HepG2 (cell line): ENCODE measurements at regions not wholly inside any gene's neighbourhood (a gene's known extent, or its start where the extent isn't known, plus 50 kb on each side); places are given as distances from the start of the nearest gene placed in this dataset.
"Not testable (repeated sequence)": the region's sequence is repeated elsewhere in the genome, so short reads cannot be mapped to it uniquely, and the experiment has no call there.

Experiments
- ATAC-seq: fragments of 200-7000 bp; cut with Tn5 transposase; 3 replicates; pipeline ENCODE4 v1.9.1; 2020; ENCODE audit warnings: mild to moderate bottlenecking, moderate library complexity
- BruUV-seq: library from RNA; stranded (reverse); fragments of 400-500 nt; replicated peaks from 2 replicates; lab custom pipeline; 2021; lab: Mats Ljungman, UMichigan
- CTCF ChIA-PET: fragments of 300-600 bp; formaldehyde crosslinking; extraction: SDS; loops from one replicate; lab custom pipeline; 2021; ENCODE audit warnings: low total read pairs, inconsistent platforms, low intra/inter-chr PET ratio; lab: Yijun Ruan, JAX
- POLR2A ChIA-PET: fragments of 350-600 bp; sonication (Branson Sonifier 250); formaldehyde crosslinking; loops from one replicate; lab custom pipeline; 2020; ENCODE audit warnings: antibody characterized with exemption, inconsistent platforms; lab: Yijun Ruan, JAX
- DNase-seq: peaks from one replicate; pipeline ENCODE4 v3.0.0-alpha.2; 2015; ENCODE audit warnings: low spot score
- FAIRE-seq: peaks from 3 replicates; lab custom pipeline; 2011; peaks lifted over from hg19 to GRCh38; lab: Jason Lieb, UNC
- H2AFZ ChIP-seq: one replicate; pipeline ENCODE4 v1.6.1; 2011; ENCODE audit warnings: low read length, inconsistent platforms
- H3K27ac ChIP-seq: fragments of 300-600 bp; 3 replicates; pipeline ENCODE4 v1.8.0; 2011; ENCODE audit warnings: mixed run types, mild to moderate bottlenecking, mixed read lengths, low read length, inconsistent platforms; ENCODE audit not compliant: insufficient read depth; ENCODE audit errors: extremely low read length
- H3K27me3 ChIP-seq, 2 experiments: fragments of 200-600 bp in 1 of 2; 2 replicates in 1 of 2; 3 replicates in 1 of 2; pipeline versions ENCODE4 v1.6.0 to v1.8.0; 2011; ENCODE audit warnings: low read length in 2 of 2, mild to moderate bottlenecking in 2 of 2, moderate library complexity in 2 of 2, inconsistent platforms in 1 of 2; ENCODE audit not compliant: insufficient read depth in 2 of 2, control insufficient read depth in 1 of 2
- H3K36me3 ChIP-seq, 2 experiments: fragments of 200-600 bp in 1 of 2; replicated peaks in 1 of 2; 2 replicates in 1 of 2; 3 replicates in 1 of 2; pipeline versions ENCODE4 v1.5.1 to v1.8.0; 2011; ENCODE audit warnings: low read length in 2 of 2, inconsistent platforms in 1 of 2; ENCODE audit not compliant: insufficient read depth in 2 of 2, control insufficient read depth in 1 of 2
- H3K4me1 ChIP-seq: 2 replicates; pipeline ENCODE4 v1.5.1; 2012; ENCODE audit warnings: low read length, inconsistent platforms; ENCODE audit not compliant: insufficient read depth
- H3K4me2 ChIP-seq: 2 replicates; pipeline ENCODE4 v1.6.0; 2011; ENCODE audit warnings: low read depth, low read length, inconsistent platforms
- H3K4me3 ChIP-seq, 3 experiments: fragments of 200-600 bp in 1 of 3; sonication (generic), shearing (Covaris generic) in 1 of 3; replicated peaks in 1 of 3; 2 replicates each; pipeline ENCODE4 v1.5.1; 2011 to 2016; ENCODE audit warnings: low read length in 3 of 3, inconsistent platforms in 2 of 3, low read depth in 2 of 3, mild to moderate bottlenecking in 2 of 3, control low read depth in 1 of 3, mixed read lengths in 1 of 3; ENCODE audit not compliant: insufficient read depth in 1 of 3
- H3K79me2 ChIP-seq: one replicate; pipeline ENCODE4 v1.6.1; 2011; ENCODE audit warnings: low read length, inconsistent platforms; ENCODE audit not compliant: insufficient read depth
- H3K9ac ChIP-seq: 2 replicates; pipeline ENCODE4 v1.6.0; 2011; ENCODE audit warnings: mild to moderate bottlenecking, low read depth, low read length, inconsistent platforms; ENCODE audit not compliant: insufficient read depth
- H3K9me3 ChIP-seq: 2 replicates; pipeline ENCODE4 v1.5.1; 2012; ENCODE audit warnings: mild to moderate bottlenecking, low read length
- H4K20me1 ChIP-seq: 2 replicates; pipeline ENCODE4 v1.6.0; 2011; ENCODE audit warnings: inconsistent platforms, mild to moderate bottlenecking, low read length, moderate library complexity; ENCODE audit not compliant: insufficient read depth
- DR1 ChIP-seq: sonication (generic); formaldehyde crosslinking; IDR thresholded peaks from 2 replicates; pipeline ENCODE4 v1.8.0; 2021; ENCODE audit warnings: mild to moderate bottlenecking, missing genetic modification reagents, inconsistent platforms
- FIP1L1 ChIP-seq: fragments of 200-400 bp; formaldehyde crosslinking; IDR thresholded peaks from 2 replicates; pipeline ENCODE4 v1.6.1; 2018; ENCODE audit warnings: low read depth, mild to moderate bottlenecking, low read length, moderate library complexity, borderline replicate concordance; ENCODE audit not compliant: insufficient read depth
- FOSL1 ChIP-seq: sonication (generic); formaldehyde crosslinking; IDR thresholded peaks from 2 replicates; pipeline ENCODE4 v1.9.0; 2021; ENCODE audit warnings: missing genetic modification reagents, borderline replicate concordance
- HNF4A ChIP-seq: sonication (generic); formaldehyde crosslinking; IDR thresholded peaks from 2 replicates; pipeline ENCODE4 v1.4.0; 2020; ENCODE audit warnings: missing genetic modification reagents
- U2AF2 ChIP-seq: fragments of 200-400 bp; formaldehyde crosslinking; IDR thresholded peaks from 2 replicates; pipeline ENCODE4 v1.6.1; 2017; ENCODE audit warnings: low read depth, mild to moderate bottlenecking, low read length
- ZNF577 ChIP-seq: sonication (generic); formaldehyde crosslinking; IDR thresholded peaks from 2 replicates; pipeline ENCODE4 v1.4.0; 2020; ENCODE audit warnings: mild to moderate bottlenecking, low read depth, missing genetic modification reagents, borderline replicate concordance
- ZNF607 ChIP-seq: sonication (generic); formaldehyde crosslinking; IDR thresholded peaks from 2 replicates; pipeline ENCODE4 v1.5.1; 2020; ENCODE audit warnings: missing genetic modification reagents, mild to moderate bottlenecking, borderline replicate concordance
- WGBS: methylation state at CpG from one replicate; pipeline ENCODE4 v1.1.6; 2017; ENCODE audit warnings: low lambda C conversion rate; 5-methylcytosine and 5-hydroxymethylcytosine counted together
- in situ Hi-C: cut with HindIII; loops from 2 replicates; pipeline ENCODE4 v1.10.0; 2017; ENCODE audit warnings: low pct_unique_long_range_greater_than_20kb; ENCODE audit not compliant: extremely low pct_ligation_motif_present
- intact Hi-C: fragments of 100-400 bp; cut with micrococcal nuclease; formaldehyde crosslinking; loops from one replicate; pipeline ENCODE4 v1.10.0; 2022; ENCODE audit not compliant: unreplicated experiment
- TF ChIP-seq, protein P1 (sequence below): sonication (generic); formaldehyde crosslinking; IDR thresholded peaks from 2 replicates; pipeline ENCODE4 v1.4.0; 2020; ENCODE audit warnings: missing genetic modification reagents, borderline replicate concordance
- TF ChIP-seq, protein P2 (sequence below): sonication (generic); formaldehyde crosslinking; IDR thresholded peaks from 2 replicates; pipeline ENCODE4 v1.5.0; 2020; ENCODE audit warnings: mild to moderate bottlenecking, missing genetic modification reagents, moderate library complexity

DNA sequence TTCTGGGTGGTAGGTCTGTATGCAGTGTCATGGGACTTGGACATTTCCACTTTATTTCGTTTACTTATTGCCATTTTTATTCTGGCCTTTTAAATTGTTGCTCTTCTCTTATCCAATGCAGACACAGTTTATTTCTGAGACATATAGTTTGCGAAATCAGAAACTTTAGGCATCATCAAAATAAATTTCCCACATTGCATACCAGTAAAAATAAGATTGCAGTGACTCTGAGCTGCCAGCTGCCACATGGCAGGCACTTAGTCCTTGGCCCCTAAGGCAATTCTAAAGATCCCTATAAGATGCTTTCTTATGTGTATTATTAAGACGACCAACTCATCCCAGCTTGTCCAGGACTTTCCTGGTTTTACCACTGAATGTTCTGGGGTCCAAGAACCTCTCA lies 81.8 kb upstream of the ANKRD1 start (continued):
- TF ChIP-seq, protein P1, sequence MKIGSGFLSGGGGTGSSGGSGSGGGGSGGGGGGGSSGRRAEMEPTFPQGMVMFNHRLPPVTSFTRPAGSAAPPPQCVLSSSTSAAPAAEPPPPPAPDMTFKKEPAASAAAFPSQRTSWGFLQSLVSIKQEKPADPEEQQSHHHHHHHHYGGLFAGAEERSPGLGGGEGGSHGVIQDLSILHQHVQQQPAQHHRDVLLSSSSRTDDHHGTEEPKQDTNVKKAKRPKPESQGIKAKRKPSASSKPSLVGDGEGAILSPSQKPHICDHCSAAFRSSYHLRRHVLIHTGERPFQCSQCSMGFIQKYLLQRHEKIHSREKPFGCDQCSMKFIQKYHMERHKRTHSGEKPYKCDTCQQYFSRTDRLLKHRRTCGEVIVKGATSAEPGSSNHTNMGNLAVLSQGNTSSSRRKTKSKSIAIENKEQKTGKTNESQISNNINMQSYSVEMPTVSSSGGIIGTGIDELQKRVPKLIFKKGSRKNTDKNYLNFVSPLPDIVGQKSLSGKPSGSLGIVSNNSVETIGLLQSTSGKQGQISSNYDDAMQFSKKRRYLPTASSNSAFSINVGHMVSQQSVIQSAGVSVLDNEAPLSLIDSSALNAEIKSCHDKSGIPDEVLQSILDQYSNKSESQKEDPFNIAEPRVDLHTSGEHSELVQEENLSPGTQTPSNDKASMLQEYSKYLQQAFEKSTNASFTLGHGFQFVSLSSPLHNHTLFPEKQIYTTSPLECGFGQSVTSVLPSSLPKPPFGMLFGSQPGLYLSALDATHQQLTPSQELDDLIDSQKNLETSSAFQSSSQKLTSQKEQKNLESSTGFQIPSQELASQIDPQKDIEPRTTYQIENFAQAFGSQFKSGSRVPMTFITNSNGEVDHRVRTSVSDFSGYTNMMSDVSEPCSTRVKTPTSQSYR (CRISPR knock-in tag): no peak
- TF ChIP-seq FIP1L1 (no peak), U2AF2 (no peak), FOSL1 (no peak), ZNF577 (CRISPR knock-in tag) (no peak), DR1 (no peak), ZNF607 (no peak)
- TF ChIP-seq, protein P2, sequence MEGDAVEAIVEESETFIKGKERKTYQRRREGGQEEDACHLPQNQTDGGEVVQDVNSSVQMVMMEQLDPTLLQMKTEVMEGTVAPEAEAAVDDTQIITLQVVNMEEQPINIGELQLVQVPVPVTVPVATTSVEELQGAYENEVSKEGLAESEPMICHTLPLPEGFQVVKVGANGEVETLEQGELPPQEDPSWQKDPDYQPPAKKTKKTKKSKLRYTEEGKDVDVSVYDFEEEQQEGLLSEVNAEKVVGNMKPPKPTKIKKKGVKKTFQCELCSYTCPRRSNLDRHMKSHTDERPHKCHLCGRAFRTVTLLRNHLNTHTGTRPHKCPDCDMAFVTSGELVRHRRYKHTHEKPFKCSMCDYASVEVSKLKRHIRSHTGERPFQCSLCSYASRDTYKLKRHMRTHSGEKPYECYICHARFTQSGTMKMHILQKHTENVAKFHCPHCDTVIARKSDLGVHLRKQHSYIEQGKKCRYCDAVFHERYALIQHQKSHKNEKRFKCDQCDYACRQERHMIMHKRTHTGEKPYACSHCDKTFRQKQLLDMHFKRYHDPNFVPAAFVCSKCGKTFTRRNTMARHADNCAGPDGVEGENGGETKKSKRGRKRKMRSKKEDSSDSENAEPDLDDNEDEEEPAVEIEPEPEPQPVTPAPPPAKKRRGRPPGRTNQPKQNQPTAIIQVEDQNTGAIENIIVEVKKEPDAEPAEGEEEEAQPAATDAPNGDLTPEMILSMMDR (CRISPR knock-in tag): no peak

DNA sequence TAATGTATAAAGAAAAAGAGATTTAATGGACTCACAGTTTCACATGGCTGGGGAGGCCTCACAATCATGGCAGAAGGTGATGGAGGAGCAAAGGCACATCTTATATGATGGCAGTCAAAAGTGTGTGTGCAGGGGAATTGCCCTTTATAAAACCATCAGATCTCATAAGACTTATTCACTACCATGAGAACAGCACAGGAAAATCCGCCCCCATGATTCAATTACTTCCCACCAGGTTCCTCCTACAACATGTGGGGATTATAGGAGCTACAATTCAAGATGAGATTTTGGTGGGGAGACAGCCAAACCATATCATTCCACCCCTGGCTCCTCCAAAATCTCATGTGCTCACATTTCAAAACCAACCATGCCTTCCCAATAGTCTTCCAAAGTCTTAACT lies 82.5 kb upstream of the ANKRD1 start:
- WGBS: 67% methylated on average over 1 of the region's 1 CpG
- intact Hi-C loops, in situ Hi-C loops: not testable (repeated sequence)

DNA sequence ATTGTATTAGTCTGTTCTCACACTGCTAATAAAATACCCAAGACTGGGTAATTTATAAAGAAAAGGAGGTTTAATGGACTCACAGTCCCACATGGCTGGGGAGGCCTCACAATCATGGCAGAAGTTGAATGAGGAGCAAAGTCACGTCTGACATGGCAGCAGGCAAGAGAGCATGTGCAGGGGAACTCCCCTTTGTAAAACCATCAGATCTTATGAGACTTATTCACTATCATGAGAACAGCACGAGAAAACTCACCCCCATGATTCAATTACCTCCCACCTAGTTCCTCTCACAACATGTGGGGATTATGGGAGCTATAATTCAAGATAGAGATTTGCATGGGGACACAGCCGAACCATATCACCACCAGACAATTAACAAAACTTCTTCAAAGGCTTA lies 84.4 kb upstream of the ANKRD1 start:
- H3K36me3 ChIP-seq, H2AFZ ChIP-seq, in situ Hi-C loops, H4K20me1 ChIP-seq, H3K27me3 ChIP-seq, H3K27ac ChIP-seq, DNase-seq, H3K79me2 ChIP-seq, H3K9me3 ChIP-seq, H3K4me2 ChIP-seq, H3K9ac ChIP-seq, POLR2A ChIA-PET, intact Hi-C loops, BruUV-seq, ATAC-seq, FAIRE-seq, H3K4me3 ChIP-seq: not testable (repeated sequence)
- CTCF ChIA-PET: interaction anchor here (2.0 kb wide), 1 partner anchor 246 kb away, joined by 24 read pairs; no protein-coding TSS in a partner anchor
- H3K4me1 ChIP-seq: peaks cover 14% of the 10 kb centered on the region
- WGBS: 31% methylated on average over 3 of the region's 3 CpGs

More for the DNA sequence above, 82.5 kb upstream of the ANKRD1 start:
- H3K4me1 ChIP-seq: peaks cover 14% of the 10 kb centered on the region
- POLR2A ChIA-PET, H3K9me3 ChIP-seq, CTCF ChIA-PET, BruUV-seq, H3K4me2 ChIP-seq, FAIRE-seq: not testable (repeated sequence)
- TF ChIP-seq HNF4A: 0 out of 2 replicates have a peak, but pooled peaks have one; percentile 21
- TF ChIP-seq, all 625 proteins: peak for 1; not testable (repeated sequence) for 624
- not testable (repeated sequence) for H3K36me3 ChIP-seq, ATAC-seq, H3K4me3 ChIP-seq, H3K27ac ChIP-seq, H2AFZ ChIP-seq, H3K27me3 ChIP-seq, H3K79me2 ChIP-seq, H3K9ac ChIP-seq, DNase-seq, H4K20me1 ChIP-seq
